Neural progenitor cell (in vitro differentiated cells): ENCODE measurements at regions not wholly inside any gene's neighbourhood (a gene's known extent, or its start where the extent isn't known, plus 50 kb on each side); places are given as distances from the start of the nearest gene placed in this dataset.

ENCODE experiments used
- CTCF ChIP-seq: fragments of 200-600 bp; sonication (generic); IDR thresholded peaks from 2 replicates; pipeline ENCODE4 v1.5.1; 2017; ENCODE audit warnings: antibody characterized with exemption, mild to moderate bottlenecking
- EZH2phosphoT487 ChIP-seq: fragments of 200-600 bp; sonication (generic); IDR thresholded peaks from 2 replicates; pipeline ENCODE4 v1.6.1; 2017; ENCODE audit warnings: antibody characterized with exemption

GRCh38 chr4:3373468-3373867, 68.3 kb upstream of the HGFAC start:
- no peak for TF ChIP-seq EZH2phosphoT487
- no peak for TF ChIP-seq CTCF
